ENCODE measurements at regions not wholly inside any gene's neighbourhood (a gene's known extent, or its start where the extent isn't known, plus 50 kb on each side); places are given as distances from the start of the nearest gene placed in this dataset.

- TF ChIP-seq CTCF (IDR thresholded peaks at IDR 0.05; ENCODE audit: low read depth, low read length, poor library complexity, severe bottlenecking): no peak
- no peak for TF ChIP-seq EZH2phosphoT487 (IDR thresholded peaks at IDR 0.05; ENCODE audit: borderline replicate concordance, low read length)
Observed at GRCh38 chr1:197986817-197987216, 69.6 kb downstream of the LHX9 start.
